HG02798 (cell line): ENCODE measurements at regions not wholly inside any gene's neighbourhood (a gene's known extent, or its start where the extent isn't known, plus 50 kb on each side); places are given as distances from the start of the nearest gene placed in this dataset.
"Not testable (repeated sequence)": the region's sequence is repeated elsewhere in the genome, so short reads cannot be mapped to it uniquely, and the experiment has no call there.

ENCODE experiments used
- ATAC-seq: cut with Tn5 transposase; IDR thresholded peaks from one replicate; pipeline ENCODE4 v1.9.1; 2021; ENCODE audit warnings: mild to moderate bottlenecking; ENCODE audit not compliant: unreplicated experiment, poor library complexity

GRCh38 chr12:89783359-89784060, 74.9 kb upstream of the ATP2B1 start:
- no peak for ATAC-seq

GRCh38 chr12:89782807-89783206, 74.2 kb upstream of the ATP2B1 start:
- no peak for ATAC-seq

GRCh38 chr12:89781946-89782550, 73.4 kb upstream of the ATP2B1 start:
- ATAC-seq: no peak

- no peak for ATAC-seq
Measured at GRCh38 chr12:89781156-89781555, 72.5 kb upstream of the ATP2B1 start.

GRCh38 chr12:89779090-89779489, 70.5 kb upstream of the ATP2B1 start:
- ATAC-seq: no peak

GRCh38 chr12:89777733-89778379, 69.2 kb upstream of the ATP2B1 start:
- ATAC-seq: no peak

GRCh38 chr12:89775986-89776365, 67.3 kb upstream of the ATP2B1 start:
- no peak for ATAC-seq

- no peak for ATAC-seq
Measured at GRCh38 chr12:89775063-89775985, 66.7 kb upstream of the ATP2B1 start.

GRCh38 chr12:89774645-89775044, 66.0 kb upstream of the ATP2B1 start:
- ATAC-seq: no peak

GRCh38 chr12:89770391-89770790, 61.8 kb upstream of the ATP2B1 start:
- ATAC-seq: no peak

- no peak for ATAC-seq
Measured at GRCh38 chr12:89769483-89769818, 60.8 kb upstream of the ATP2B1 start.

GRCh38 chr12:89768586-89769482, 60.2 kb upstream of the ATP2B1 start:
- ATAC-seq: no peak

GRCh38 chr12:89765959-89766824, 57.6 kb upstream of the ATP2B1 start:
- peak; percentile 92 for ATAC-seq

GRCh38 chr12:89764164-89764563, 55.5 kb upstream of the ATP2B1 start:
- ATAC-seq: not testable (repeated sequence)

GRCh38 chr12:89762498-89763170, 54.0 kb upstream of the ATP2B1 start:
- no peak for ATAC-seq

GRCh38 chr12:89760783-89761182, 52.1 kb upstream of the ATP2B1 start:
- no peak for ATAC-seq
